ENCODE measurements at regions not wholly inside any gene's neighbourhood (a gene's known extent, or its start where the extent isn't known, plus 50 kb on each side); places are given as distances from the start of the nearest gene placed in this dataset.

- H3K4me2 ChIP-seq (replicated peaks; ENCODE audit: extremely low read depth, low read length, poor library complexity, severe bottlenecking), result peak overlapping the region; percentile 62
- H3K27ac ChIP-seq (ENCODE audit: low read depth in 1 of 2, low read length in 2 of 2), result peak overlapping the region in 1 of 2 donors; percentile 71
- intact Hi-C loops (cut with micrococcal nuclease), result no loop called here
- peak overlapping the region in 5 of 7 donors; percentile 40 to 91 (median 62) for H3K27ac Mint-ChIP-seq
- TF ChIP-seq CTCF (IDR thresholded peaks at IDR 0.05), result no peak
- no peaks in the 10 kb centered on the region for H3K79me2 ChIP-seq (ENCODE audit: insufficient read depth, low read length)
- H3K9me3 ChIP-seq (replicated peaks in 1 of 2; ENCODE audit: control insufficient read depth in 1 of 2, insufficient read depth in 1 of 2, low read length in 2 of 2), result no peaks in the 10 kb centered on the region
- no peaks in the 10 kb centered on the region for H3K36me3 ChIP-seq (replicated peaks in 1 of 2; ENCODE audit: control insufficient read depth in 1 of 2, insufficient read depth in 2 of 2, low read length in 2 of 2)
- peak overlapping the region in 1 of 3 experiments; percentile 47 for H3K4me3 ChIP-seq (replicated peaks in 1 of 3; ENCODE audit: low read depth in 2 of 3, low read length in 3 of 3)
- no peaks in the 10 kb centered on the region for H3K27me3 ChIP-seq (ENCODE audit: control insufficient read depth in 2 of 2, insufficient read depth in 2 of 2, low read length in 2 of 2)
- no peaks in the 10 kb centered on the region for H4K20me1 ChIP-seq (ENCODE audit: insufficient read depth, low read length)
- peaks cover 0 to 2% (median 0%) of the 10 kb centered on the region in 7 donors for H3K9me3 Mint-ChIP-seq
- H3K4me3 Mint-ChIP-seq, result peak overlapping the region; percentile 51 to 85
- 44% methylated on average over 4 of the region's 8 CpGs for WGBS (ENCODE audit: insufficient coverage)
- peaks cover 17 to 30% of the 10 kb centered on the region in 2 donors for H3K4me1 ChIP-seq (ENCODE audit: control insufficient read depth in 1 of 2, insufficient read depth in 2 of 2, low read length in 2 of 2)
- H3K4me1 Mint-ChIP-seq, result peaks cover 40% of the 10 kb centered on the region
- peak overlapping the region; percentile 68 for H2AFZ ChIP-seq (ENCODE audit: insufficient read depth, low read depth, low read length, poor library complexity, severe bottlenecking)
- DNase-seq, result peak; percentile 44 to 56 (median 44)
- no peaks in the 10 kb centered on the region for H3K36me3 Mint-ChIP-seq
- peaks cover 0 to 2% (median 0%) of the 10 kb centered on the region in 3 donors for H3K27me3 Mint-ChIP-seq (ENCODE audit: low read depth in 3 of 3)
- H3K9ac ChIP-seq (ENCODE audit: insufficient read depth, low read length, poor library complexity, severe bottlenecking), result peak overlapping the region; percentile 4
These were observed 98.6 kb upstream of the PPP2R5A start for GRCh38 chr1:212186427-212187207.

DNA sequence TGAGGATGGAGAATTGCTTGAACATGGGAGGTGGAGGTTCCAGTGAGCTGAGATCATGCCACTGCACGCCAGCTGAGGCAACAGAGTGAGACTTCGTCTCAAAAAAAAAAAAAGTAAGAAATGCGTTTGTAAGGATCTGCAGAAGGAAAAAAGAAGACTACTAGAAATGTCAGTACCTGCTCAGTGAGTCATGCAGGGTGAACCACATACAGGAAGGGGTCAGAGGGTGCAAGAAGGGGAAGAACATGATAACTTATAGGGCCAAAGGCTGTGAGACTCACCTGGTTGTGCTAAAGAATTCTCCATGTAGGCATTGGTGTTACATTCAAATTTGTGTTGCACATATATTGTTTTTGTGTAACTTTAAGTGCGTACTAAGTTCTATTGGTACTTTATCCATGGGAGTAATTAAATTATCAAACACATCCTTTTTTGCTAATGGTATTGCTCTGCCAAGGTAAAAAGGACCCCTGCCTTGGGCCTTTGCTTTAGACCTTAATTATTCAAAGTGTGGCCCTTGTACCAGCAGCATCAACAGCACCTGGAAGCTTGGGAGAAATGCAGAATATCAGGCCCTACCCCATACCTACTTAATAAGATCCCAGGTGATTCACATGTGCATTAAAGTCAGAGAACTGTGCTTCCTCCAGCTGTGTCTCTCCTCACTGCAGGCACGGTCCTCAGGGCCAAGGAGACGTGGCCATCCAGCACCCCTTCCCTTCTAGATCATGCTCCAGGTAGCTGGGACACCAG, 96.4 kb upstream of the PPP2R5A start:
- Mint-ChIP-seq H3K27ac (peak overlapping the region in 1 of 7 donors; percentile 28), H3K36me3 (no peaks in the 10 kb centered on the region), H3K27me3 (ENCODE audit: low read depth in 3 of 3) (peaks cover 0 to 2% (median 0%) of the 10 kb centered on the region in 3 donors), H3K4me1 (peaks cover 33% of the 10 kb centered on the region), H3K9me3 (peaks cover 0 to 2% (median 0%) of the 10 kb centered on the region in 7 donors), H3K4me3 (no peak overlapping the region)
- intact Hi-C loops (cut with micrococcal nuclease), result no loop called here
- Histone ChIP-seq H3K9ac (ENCODE audit: insufficient read depth, low read length, poor library complexity, severe bottlenecking) (no peak overlapping the region), H3K27ac (ENCODE audit: low read depth in 1 of 2, low read length in 2 of 2) (no peak overlapping the region), H3K27me3 (ENCODE audit: control insufficient read depth in 2 of 2, insufficient read depth in 2 of 2, low read length in 2 of 2) (no peaks in the 10 kb centered on the region), H3K9me3 (replicated peaks in 1 of 2; ENCODE audit: control insufficient read depth in 1 of 2, insufficient read depth in 1 of 2, low read length in 2 of 2) (no peaks in the 10 kb centered on the region), H3K4me3 (replicated peaks in 1 of 3; ENCODE audit: low read depth in 2 of 3, low read length in 3 of 3) (no peak overlapping the region), H2AFZ (ENCODE audit: insufficient read depth, low read depth, low read length, poor library complexity, severe bottlenecking) (no peak overlapping the region), H4K20me1 (ENCODE audit: insufficient read depth, low read length) (no peaks in the 10 kb centered on the region), H3K79me2 (ENCODE audit: insufficient read depth, low read length) (no peaks in the 10 kb centered on the region), H3K4me2 (replicated peaks; ENCODE audit: extremely low read depth, low read length, poor library complexity, severe bottlenecking) (no peak overlapping the region), H3K36me3 (replicated peaks in 1 of 2; ENCODE audit: control insufficient read depth in 1 of 2, insufficient read depth in 2 of 2, low read length in 2 of 2) (no peaks in the 10 kb centered on the region), H3K4me1 (ENCODE audit: control insufficient read depth in 1 of 2, insufficient read depth in 2 of 2, low read length in 2 of 2) (peaks cover 17 to 25% of the 10 kb centered on the region in 2 donors)
- TF ChIP-seq CTCF (IDR thresholded peaks at IDR 0.05), result no peak
- 81% methylated on average over 5 of the region's 6 CpGs for WGBS (ENCODE audit: insufficient coverage)
- DNase-seq, result no peak
